SK-N-SH treated with all-trans-retinoic acid at 6 μM for 48 hours (cell line): ENCODE measurements at regions not wholly inside any gene's neighbourhood (a gene's known extent, or its start where the extent isn't known, plus 50 kb on each side); places are given as distances from the start of the nearest gene placed in this dataset.
"Not testable (repeated sequence)": the region's sequence is repeated elsewhere in the genome, so short reads cannot be mapped to it uniquely, and the experiment has no call there.

Experiments used
- CSRNP3 ChIP-seq: fragments of 250-450 bp; sonication (Bioruptor Pico); IDR thresholded peaks from 2 replicates; pipeline ENCODE4 v1.5.1; 2021; ENCODE audit warnings: mild to moderate bottlenecking, moderate library complexity
- PATZ1 ChIP-seq: fragments of 250-450 bp; sonication (Bioruptor Pico); IDR thresholded peaks from 2 replicates; pipeline ENCODE4 v1.8.0; 2020; ENCODE audit warnings: mild to moderate bottlenecking, moderate library complexity, borderline replicate concordance
- RARB ChIP-seq: fragments of 250-450 bp; sonication (Bioruptor Pico); IDR thresholded peaks from 2 replicates; pipeline ENCODE4 v1.8.0; 2021; ENCODE audit warnings: mild to moderate bottlenecking, moderate library complexity
- ZFP3 ChIP-seq: fragments of 250-450 bp; sonication (Bioruptor Pico); IDR thresholded peaks from 2 replicates; pipeline ENCODE4 v1.5.0; 2020; ENCODE audit warnings: mild to moderate bottlenecking, moderate library complexity
- ZFP30 ChIP-seq: fragments of 450-650 bp; formaldehyde crosslinking; IDR thresholded peaks from 2 replicates; pipeline ENCODE4 v1.5.0; 2022; ENCODE audit warnings: mild to moderate bottlenecking, moderate library complexity
- ZNF8 ChIP-seq: fragments of 450-650 bp; formaldehyde crosslinking; IDR thresholded peaks from 2 replicates; pipeline ENCODE4 v1.5.0; 2020; ENCODE audit warnings: mild to moderate bottlenecking, moderate library complexity
- TF ChIP-seq, protein P1 (sequence below): fragments of 250-450 bp; sonication (Bioruptor Pico); IDR thresholded peaks from 2 replicates; pipeline ENCODE4 v1.5.0; 2020; ENCODE audit warnings: mild to moderate bottlenecking, moderate library complexity

GRCh38 chr1:109853972-109854371 lies 56.7 kb upstream of the CSF1 start:
- TF ChIP-seq PATZ1; ZFP30 (CRISPR knock-in tag); ZFP3 (CRISPR knock-in tag); CSRNP3; RARB; ZNF8 (CRISPR knock-in tag): not testable (repeated sequence)
- TF ChIP-seq, protein P1, sequence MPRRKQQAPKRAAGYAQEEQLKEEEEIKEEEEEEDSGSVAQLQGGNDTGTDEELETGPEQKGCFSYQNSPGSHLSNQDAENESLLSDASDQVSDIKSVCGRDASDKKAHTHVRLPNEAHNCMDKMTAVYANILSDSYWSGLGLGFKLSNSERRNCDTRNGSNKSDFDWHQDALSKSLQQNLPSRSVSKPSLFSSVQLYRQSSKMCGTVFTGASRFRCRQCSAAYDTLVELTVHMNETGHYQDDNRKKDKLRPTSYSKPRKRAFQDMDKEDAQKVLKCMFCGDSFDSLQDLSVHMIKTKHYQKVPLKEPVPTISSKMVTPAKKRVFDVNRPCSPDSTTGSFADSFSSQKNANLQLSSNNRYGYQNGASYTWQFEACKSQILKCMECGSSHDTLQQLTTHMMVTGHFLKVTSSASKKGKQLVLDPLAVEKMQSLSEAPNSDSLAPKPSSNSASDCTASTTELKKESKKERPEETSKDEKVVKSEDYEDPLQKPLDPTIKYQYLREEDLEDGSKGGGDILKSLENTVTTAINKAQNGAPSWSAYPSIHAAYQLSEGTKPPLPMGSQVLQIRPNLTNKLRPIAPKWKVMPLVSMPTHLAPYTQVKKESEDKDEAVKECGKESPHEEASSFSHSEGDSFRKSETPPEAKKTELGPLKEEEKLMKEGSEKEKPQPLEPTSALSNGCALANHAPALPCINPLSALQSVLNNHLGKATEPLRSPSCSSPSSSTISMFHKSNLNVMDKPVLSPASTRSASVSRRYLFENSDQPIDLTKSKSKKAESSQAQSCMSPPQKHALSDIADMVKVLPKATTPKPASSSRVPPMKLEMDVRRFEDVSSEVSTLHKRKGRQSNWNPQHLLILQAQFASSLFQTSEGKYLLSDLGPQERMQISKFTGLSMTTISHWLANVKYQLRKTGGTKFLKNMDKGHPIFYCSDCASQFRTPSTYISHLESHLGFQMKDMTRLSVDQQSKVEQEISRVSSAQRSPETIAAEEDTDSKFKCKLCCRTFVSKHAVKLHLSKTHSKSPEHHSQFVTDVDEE: not testable (repeated sequence)
